Activated CD4-positive, CD25-positive, alpha-beta regulatory T cell treated with anti-CD3 and anti-CD28 coated beads, Interleukin-2, amount 50 U/mL, for 72 hours (primary cell): ENCODE measurements at regions not wholly inside any gene's neighbourhood (a gene's known extent, or its start where the extent isn't known, plus 50 kb on each side); places are given as distances from the start of the nearest gene placed in this dataset.

Experiments
- DNase-seq: peaks from one replicate; pipeline ENCODE4 v3.0.0; 2021

DNA sequence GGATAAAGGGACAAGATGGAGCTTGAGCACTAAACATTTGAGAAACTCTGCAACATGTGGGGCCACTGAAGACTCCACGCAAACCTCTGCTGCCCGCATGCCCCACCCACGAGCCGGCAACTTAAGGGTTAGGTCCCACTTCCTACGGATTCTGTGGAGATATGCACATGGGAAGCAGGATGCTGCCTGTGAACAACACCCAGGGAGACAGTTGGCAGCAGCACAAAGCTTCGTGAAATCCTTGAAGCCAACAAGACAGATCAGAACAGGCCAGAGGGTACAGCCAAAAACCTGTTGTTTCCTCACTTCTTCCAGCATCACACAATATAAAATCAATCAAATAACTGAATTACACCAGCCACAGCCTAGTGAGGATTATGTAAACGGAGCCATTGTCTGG lies 270.4 kb downstream of the ENC1 start:
- no peak for DNase-seq

DNA sequence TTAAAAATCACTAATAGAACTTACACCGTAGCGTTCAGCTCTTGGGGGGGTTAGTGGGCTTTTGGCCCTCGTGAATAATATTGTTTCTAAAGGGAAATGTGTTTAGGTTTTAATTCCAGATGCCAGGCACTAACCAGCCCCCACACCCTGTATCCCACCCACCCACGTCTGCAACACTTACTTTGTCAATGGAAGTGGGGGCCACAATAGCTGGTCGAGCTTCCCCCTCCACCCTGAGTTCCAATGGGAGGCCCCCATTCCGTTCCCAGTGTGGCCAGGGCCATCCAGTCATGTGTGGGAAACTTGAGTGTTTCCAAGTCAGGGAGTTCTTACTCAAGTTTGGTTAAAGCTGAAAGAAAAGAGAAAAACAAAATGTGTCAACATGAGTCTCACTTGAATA lies 271.4 kb downstream of the ENC1 start:
- DNase-seq, result no peak

DNA sequence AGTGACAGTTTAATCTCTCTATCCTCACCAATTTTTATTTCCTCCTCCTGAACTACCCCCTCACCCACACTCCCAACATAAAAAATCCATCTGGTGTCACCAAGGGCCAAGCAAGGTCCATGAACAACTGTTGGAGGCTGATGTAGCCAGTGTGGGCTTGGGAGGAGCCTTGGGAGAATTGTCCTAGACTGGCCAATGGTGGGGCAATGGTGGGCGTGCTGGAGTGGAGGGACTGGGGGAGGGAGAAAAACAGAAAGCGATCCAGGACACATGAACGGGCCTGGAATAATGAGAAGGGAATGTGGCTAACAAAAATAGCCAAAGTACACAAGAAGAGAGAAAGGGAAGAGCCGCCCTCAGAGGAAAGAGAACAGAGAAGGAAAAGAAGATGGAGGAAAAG lies 272.6 kb downstream of the ENC1 start:
- no peak for DNase-seq

- no peak for DNase-seq
These were observed 273.2 kb downstream of the ENC1 start for GRCh38 chr5:74367241-74367733.

DNA sequence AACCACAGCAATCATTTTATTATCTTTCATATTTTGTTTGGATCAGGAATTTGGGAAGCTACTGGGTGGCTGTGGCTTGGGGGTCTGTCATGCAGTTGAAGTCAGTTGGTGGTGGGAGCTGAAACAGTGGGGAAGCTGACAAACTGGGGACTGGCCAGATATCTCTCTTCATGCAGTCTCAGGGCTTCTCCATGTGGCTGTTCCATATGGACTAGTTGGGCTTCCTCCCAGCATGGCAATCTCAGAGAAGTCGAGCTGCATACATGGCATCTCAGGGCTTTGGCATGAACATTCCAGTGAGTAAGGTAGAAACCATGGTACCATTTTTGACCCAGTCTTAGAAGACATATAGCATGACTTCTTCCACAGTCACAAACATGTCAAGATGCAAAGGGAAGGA lies 274.8 kb downstream of the ENC1 start:
- no peak for DNase-seq

DNA sequence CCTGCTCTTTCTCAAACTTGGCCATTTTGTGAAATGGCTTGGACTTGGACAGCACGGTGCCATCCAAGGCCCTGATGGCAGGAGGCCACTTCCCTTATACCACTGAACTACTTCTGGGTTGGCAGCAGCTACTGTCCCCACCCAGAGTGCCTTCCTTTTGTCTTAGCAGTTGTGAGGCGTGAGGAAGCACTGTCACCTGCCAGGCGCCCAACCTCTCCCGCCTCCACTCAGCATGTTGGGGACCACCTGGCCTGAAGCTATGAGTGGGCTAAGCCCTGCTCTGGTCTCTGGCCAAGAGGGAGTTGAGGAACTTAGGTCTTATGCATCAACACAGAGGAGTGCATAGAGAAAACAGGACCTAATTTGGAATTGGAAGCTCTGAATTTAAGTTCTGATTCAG lies 276.0 kb downstream of the ENC1 start:
- no peak for DNase-seq

GRCh38 chr5:74363603-74364205 lies 276.8 kb downstream of the ENC1 start:
- DNase-seq, result no peak

DNA sequence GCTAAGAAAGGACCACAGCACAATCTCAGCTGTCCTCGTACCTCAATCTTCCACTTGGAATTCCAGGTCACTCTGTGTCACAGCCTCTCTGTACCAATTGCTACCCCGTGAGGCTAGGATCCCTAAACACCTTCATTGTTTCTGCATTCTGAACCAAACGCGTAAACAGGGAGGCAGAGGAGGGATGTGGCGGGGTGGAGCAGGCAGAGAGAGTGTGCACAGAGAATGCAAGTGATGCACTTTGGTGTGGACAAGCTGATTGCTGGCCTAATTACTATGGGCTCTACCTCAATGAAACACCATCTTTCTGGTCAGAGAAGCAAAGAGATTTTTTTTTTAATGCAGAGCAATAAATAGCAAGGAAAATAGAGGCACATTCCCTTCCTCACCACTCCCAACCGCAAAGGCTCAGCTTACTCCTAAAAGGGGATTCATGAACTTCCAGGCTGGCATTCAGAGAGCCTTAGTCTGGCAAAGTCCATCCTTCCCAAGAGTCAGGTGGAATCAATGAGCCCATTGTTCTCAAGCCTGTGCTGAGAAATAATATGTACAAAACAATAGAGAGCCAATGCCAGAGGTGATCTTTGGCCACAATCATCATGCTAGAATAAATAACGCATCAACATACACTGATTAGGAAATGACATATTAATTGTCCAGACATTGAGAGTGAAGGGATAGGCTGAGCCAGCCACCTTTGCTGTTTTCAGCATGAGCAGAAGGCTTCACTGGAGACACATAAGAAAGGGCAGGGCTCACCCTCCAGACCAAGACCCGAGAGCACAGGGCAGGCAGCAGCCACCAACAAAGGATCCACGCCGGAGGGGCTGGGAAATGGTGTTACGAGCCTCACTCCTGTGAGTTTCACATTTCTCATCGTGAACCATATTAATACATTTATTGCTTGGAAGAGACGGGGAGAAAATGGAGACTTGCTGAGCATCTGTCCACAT lies 278.8 kb downstream of the ENC1 start:
- DNase-seq, result no peak

- DNase-seq, result no peak
These were observed 279.9 kb downstream of the ENC1 start for GRCh38 chr5:74360535-74361210.

GRCh38 chr5:74357827-74358226 lies 282.7 kb downstream of the ENC1 start:
- DNase-seq, result no peak

- no peak for DNase-seq
These were observed 284.4 kb downstream of the ENC1 start for GRCh38 chr5:74356009-74356695.

DNA sequence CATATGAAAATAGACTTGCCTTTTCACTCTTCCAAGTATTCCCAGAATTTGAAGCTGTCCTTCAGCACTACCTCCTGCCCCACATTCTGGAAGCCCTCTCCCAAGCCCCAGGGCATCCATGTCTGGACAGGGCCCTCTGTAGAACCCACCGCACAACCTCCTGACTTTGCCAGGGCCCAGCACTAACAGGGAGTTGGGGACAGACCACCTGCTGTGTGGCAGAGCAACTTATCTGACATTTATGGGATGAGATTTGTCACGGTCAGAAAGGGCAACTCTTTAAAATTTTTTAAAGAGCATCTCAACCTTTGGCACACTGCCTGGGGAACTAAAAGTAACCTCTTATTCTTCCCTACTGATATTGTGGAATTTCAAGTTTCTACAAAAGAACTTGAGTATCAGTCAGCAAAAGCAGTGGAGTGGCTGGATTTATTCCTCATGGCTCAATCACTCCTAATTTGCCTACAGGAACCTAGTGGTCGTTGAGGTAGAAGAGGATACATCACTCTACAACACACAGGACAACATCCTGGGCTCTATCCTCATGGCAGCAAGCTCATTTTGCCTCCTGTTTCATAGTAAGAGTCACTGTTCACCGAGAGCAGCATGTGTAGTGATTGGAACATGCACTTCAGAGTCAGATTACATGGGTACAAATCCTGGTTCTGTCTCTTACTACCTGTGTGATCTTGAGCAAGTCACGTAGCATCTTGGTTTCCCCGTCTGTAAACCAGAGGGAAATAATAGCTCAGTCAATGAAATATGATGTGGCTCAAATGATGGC lies 285.3 kb downstream of the ENC1 start:
- no peak for DNase-seq

DNA sequence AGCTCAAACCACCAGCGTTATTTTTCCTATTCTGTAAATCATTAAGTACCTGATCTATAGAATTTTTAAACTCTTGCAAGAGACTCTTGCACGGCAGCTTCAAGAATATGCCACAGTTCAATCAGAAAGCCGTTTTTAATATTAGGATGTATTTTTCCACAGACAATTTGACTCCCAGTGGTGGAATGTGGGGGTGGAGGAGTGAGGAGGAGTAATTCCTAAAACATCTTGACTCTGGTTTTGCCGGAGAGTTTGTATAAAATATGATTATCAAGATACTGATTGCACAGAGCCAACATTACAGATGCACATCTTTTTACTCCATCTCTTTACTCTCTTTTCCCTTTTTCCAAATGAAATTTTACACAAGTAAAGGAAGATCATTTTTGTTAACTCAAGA lies 288.3 kb downstream of the ENC1 start:
- no peak for DNase-seq

DNA sequence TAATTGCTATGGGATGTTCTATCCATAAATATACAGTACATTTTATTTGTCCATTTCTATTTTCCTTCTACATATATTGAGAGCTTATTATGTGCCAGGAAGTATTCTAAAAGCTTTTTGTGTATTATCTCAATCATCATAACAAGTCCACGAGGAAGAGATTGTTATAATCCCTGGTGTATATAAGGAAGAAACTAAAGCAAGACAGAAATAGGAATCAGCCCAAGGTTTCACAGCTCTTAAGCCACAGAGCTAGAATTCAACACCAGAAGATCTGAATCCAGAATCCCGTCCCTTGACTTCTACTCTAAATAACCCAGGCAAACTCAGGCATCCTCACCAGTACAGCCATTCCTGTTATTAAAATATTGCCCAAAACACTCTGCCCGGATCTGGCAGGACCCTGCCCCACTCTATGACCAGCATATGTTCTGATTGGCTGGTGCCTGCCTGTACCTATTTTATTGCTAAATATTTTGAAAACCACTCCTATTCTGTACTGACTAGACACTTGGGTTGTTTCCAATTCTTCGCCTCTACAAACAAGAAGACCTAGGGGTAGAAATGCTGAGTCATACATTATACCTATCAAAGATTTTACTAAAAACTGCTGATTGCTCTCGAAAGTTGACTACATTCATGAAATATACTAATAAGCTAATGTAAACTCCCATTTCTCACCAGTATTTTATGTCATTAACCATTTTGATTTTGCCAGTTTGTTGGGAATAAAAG lies 297.4 kb downstream of the ENC1 start:
- no peak for DNase-seq

GRCh38 chr5:74342182-74342581 lies 298.3 kb downstream of the ENC1 start:
- no peak for DNase-seq

GRCh38 chr5:74341221-74341620 lies 299.3 kb downstream of the ENC1 start:
- no peak for DNase-seq

GRCh38 chr5:74340476-74340875 lies 300.1 kb downstream of the ENC1 start:
- no peak for DNase-seq

- no peak for DNase-seq
These were observed 302.6 kb downstream of the ENC1 start for GRCh38 chr5:74337984-74338310.

DNA sequence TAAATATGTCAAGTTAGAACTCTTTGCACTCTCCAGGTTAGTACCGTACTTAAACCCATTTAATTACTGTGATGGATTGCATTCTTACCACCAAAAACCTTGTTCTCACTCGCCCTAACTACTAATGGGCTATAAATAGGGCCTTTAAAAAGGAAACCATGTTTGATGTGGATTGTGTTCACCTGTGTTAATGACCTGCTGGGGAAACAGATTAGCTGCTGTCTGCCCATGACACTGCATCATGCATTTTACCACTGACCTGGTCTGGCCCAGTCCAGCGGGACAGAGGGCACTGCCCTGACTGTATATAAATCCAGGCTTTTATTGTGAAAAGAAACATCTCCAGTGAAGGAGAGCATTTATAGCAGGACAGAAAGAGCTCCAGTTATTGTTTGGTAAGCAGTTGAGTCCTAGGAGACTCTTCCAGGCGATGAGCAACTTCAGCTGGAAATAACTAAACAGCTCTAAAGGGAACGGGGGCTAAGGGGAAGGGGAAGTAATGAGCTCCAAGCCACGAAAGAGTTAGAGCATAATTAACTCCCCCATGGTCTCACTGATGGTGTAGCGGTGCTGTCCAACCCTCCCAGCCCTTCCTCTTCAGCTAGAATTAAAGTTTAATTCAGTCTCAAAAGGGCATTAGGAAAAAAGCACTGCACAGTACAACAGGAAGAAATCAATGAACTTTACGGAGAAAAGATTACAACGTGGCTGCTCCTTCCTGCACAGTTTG lies 303.1 kb downstream of the ENC1 start:
- DNase-seq, result no peak

DNA sequence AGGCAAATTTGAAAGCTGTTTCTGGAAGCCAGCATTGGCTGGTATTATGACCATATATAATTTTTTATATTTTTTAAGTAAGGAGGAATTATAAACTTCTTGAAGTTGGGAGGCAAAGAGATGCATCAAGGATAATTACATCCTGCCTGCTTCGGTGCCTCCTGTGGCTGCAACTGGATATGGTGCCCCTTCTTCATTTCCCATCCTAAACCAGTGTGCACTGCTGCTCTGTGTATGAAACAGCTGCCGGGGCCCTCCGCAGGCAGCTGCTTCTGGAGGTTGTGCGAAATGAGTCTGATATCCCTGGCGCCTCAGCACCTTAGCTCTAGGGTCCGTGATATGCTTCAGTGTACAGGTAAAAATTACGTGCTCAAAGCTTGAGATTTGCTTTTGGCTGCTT lies 304.2 kb downstream of the ENC1 start:
- DNase-seq, result no peak

- DNase-seq, result no peak
These were observed 305.7 kb downstream of the ENC1 start for GRCh38 chr5:74334762-74335384.
